Ishikawa (cell line): ENCODE measurements at regions not wholly inside any gene's neighbourhood (a gene's known extent, or its start where the extent isn't known, plus 50 kb on each side); places are given as distances from the start of the nearest gene placed in this dataset.

Experiments used
- CEBPB ChIP-seq: IDR thresholded peaks from 2 replicates; pipeline ENCODE4 v1.6.1; 2012
- CREB1 ChIP-seq: IDR thresholded peaks from 2 replicates; pipeline ENCODE4 v1.6.1; 2012; ENCODE audit warnings: low read depth
- EGR1 ChIP-seq: IDR thresholded peaks from 2 replicates; pipeline ENCODE4 v1.6.1; 2012
- EP300 ChIP-seq: IDR thresholded peaks from 2 replicates; pipeline ENCODE4 v1.6.1; 2012; ENCODE audit warnings: borderline replicate concordance
- FOXM1 ChIP-seq: IDR thresholded peaks from 2 replicates; pipeline ENCODE4 v1.6.1; 2012; ENCODE audit warnings: low read depth, borderline replicate concordance
- MAX ChIP-seq: IDR thresholded peaks from 2 replicates; pipeline ENCODE4 v1.6.1; 2012
- NFIC ChIP-seq: IDR thresholded peaks from 2 replicates; pipeline ENCODE4 v1.6.1; 2012
- RAD21 ChIP-seq: IDR thresholded peaks from 2 replicates; pipeline ENCODE4 v1.6.1; 2012; ENCODE audit warnings: low read depth
- TAF1 ChIP-seq: IDR thresholded peaks from 2 replicates; pipeline ENCODE4 v1.6.1; 2012; ENCODE audit warnings: low read depth, mild to moderate bottlenecking
- TCF12 ChIP-seq: IDR thresholded peaks from 2 replicates; pipeline ENCODE4 v1.6.1; 2012; ENCODE audit warnings: low read depth
- TEAD4 ChIP-seq: IDR thresholded peaks from 2 replicates; pipeline ENCODE4 v1.6.1; 2012
- USF1 ChIP-seq: IDR thresholded peaks from 2 replicates; pipeline ENCODE4 v1.6.1; 2012
- YY1 ChIP-seq: IDR thresholded peaks from 2 replicates; pipeline ENCODE4 v1.6.1; 2012; ENCODE audit warnings: low read depth
- ZBTB7A ChIP-seq: IDR thresholded peaks from 2 replicates; pipeline ENCODE4 v1.6.1; 2012; ENCODE audit warnings: low read depth
- TF ChIP-seq, protein P1 (sequence below): IDR thresholded peaks from 2 replicates; pipeline ENCODE4 v1.6.1; 2012; ENCODE audit warnings: low read depth, mild to moderate bottlenecking

DNA sequence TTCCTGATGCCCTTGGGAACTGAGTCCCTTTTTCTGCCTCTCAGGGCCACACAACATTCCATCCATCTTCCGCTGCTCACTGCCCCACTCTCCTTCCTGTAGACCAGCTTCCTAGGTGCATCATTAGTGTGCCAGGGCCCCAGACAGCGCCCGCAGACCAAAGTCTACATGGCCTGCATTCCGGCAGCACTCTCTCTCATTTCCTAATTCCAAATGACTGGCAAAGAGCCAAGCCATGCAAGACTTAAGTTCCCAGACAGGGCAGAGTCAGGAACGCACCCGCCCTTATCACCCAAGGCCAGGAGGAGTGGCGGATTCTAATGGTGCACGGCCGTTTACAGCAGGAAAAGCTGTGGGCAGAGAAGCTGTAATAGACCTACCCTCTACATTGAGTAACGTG, 159.8 kb upstream of the ARID1B start:
- TF ChIP-seq NFIC: peak; percentile 78
- TF ChIP-seq TEAD4: peak; percentile 60
- TF ChIP-seq ZBTB7A: no peak

DNA sequence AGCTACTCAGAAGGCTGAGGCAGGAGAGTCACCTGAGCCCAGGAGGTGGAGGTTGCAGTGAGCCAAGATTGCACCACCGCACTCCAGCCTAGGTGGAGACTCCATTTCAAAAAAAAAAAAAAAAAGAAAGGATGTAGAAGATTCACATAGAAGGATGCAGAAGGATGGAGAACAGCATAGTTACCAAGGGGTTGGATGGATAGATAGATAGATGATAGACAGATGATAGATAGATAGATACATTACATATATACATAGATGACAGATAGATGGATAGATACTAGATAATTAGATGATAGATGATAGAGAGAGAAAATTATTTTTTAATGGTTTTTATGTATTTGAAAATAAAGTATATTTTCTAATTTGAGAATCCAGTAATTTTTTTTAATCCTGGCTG, 160.7 kb upstream of the ARID1B start:
- no peak for TF ChIP-seq RAD21
- TF ChIP-seq CREB1: no peak
- no peak for TF ChIP-seq NFIC
- TF ChIP-seq, protein P1, sequence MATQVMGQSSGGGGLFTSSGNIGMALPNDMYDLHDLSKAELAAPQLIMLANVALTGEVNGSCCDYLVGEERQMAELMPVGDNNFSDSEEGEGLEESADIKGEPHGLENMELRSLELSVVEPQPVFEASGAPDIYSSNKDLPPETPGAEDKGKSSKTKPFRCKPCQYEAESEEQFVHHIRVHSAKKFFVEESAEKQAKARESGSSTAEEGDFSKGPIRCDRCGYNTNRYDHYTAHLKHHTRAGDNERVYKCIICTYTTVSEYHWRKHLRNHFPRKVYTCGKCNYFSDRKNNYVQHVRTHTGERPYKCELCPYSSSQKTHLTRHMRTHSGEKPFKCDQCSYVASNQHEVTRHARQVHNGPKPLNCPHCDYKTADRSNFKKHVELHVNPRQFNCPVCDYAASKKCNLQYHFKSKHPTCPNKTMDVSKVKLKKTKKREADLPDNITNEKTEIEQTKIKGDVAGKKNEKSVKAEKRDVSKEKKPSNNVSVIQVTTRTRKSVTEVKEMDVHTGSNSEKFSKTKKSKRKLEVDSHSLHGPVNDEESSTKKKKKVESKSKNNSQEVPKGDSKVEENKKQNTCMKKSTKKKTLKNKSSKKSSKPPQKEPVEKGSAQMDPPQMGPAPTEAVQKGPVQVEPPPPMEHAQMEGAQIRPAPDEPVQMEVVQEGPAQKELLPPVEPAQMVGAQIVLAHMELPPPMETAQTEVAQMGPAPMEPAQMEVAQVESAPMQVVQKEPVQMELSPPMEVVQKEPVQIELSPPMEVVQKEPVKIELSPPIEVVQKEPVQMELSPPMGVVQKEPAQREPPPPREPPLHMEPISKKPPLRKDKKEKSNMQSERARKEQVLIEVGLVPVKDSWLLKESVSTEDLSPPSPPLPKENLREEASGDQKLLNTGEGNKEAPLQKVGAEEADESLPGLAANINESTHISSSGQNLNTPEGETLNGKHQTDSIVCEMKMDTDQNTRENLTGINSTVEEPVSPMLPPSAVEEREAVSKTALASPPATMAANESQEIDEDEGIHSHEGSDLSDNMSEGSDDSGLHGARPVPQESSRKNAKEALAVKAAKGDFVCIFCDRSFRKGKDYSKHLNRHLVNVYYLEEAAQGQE: no peak
- TF ChIP-seq TEAD4: no peak
- TF ChIP-seq EP300: no peak
- no peak for TF ChIP-seq USF1

DNA sequence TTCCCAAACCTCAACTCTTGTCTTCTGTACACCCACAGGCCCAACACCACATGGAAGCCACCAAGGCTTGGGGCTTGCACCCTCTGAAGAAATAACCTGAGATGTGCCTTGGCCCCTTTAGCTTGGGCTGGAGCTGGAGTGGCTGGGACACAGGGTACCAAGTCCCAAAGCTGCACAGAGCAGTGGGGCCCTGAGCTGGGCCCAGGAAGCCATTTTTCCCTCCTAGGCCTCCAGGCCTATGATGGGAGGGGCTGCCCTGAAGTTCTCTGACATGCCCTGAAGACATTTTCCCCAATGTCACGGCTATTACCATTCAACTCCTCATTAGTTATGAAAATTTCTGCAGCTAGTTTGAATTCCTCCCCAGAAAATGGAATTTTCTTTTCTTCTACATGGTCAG, 163.2 kb upstream of the ARID1B start:
- TF ChIP-seq MAX: no peak
- TF ChIP-seq EGR1: no peak
- TF ChIP-seq EP300: no peak
- TF ChIP-seq TAF1: no peak

DNA sequence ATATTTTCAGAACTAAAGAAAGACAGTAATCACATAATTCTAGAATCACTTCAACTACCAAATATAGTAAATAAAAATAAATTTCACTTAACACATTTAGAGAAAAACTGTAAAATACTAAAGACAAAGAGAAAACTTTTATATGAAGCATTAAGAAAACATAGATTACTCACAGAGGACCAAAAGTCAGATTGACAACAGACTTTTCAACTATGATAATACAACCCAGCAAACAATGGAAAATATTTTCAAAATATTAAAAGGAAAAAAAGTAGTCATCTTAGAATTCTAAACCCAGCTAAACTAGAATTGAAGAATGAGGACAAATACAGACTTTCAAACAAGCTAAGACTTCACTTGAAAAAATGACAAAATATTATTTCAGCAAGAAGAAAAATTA, 164.8 kb upstream of the ARID1B start:
- TF ChIP-seq EP300 (no peak), FOXM1 (no peak), TAF1 (no peak), NFIC (no peak), TEAD4 (no peak), YY1 (no peak), USF1 (no peak), CEBPB (no peak), ZBTB7A (no peak), RAD21 (no peak)
- TF ChIP-seq, protein P1: no peak

GRCh38 chr6:156602066-156602385, 175.2 kb upstream of the ARID1B start:
- TF ChIP-seq, protein P1: no peak

DNA sequence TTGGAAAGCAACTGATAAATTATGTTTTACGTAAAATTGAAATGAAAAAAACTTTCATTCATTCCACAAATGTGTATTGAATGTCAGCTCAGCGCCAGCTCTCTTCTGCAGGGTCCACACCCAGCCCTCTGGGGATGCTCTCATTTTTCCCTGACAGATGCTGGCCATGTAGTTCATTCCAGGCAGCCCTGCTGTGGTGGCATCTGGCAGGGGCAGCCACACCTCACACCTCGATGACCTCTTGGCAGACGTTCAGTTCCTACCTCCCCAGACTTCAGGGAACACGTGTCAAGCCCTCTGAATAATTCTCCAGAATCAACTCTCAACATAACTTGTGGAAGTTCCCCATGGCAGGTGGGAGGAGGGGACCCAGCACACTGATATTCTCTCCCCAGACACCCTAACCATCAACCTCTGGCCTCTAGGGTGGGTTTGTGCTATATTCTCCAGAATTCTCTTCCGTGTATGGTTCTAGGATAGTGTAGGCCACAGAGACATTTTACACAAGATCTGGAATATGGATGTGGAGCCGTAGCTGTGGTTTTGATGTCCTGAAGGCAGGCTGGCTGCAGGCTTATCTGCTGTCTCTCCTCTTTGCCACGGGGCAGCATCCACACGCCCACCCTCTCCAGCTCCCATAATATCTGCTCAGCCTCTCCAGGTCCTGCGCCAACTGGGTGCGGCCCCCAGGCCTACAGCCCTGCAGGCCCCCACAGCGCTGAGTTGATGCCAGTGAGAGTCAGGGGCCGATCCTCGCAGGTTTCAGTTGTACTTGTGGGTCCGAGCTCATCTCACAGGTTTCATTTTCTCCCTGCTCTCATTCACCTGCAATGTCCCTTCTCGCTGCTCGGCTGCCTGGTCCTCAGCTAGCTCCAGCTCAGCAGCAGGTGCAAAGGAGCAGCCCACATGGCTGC, 175.8 kb upstream of the ARID1B start:
- TF ChIP-seq ZBTB7A (no peak), USF1 (no peak), FOXM1 (no peak), TAF1 (no peak), EGR1 (no peak), CEBPB (no peak), EP300 (no peak), YY1 (no peak), TCF12 (no peak), CREB1 (no peak), NFIC (no peak), TEAD4 (no peak), MAX (no peak), RAD21 (no peak)
- TF ChIP-seq, protein P1: no peak
